SK-N-MC (cell line): ENCODE measurements at regions not wholly inside any gene's neighbourhood (a gene's known extent, or its start where the extent isn't known, plus 50 kb on each side); places are given as distances from the start of the nearest gene placed in this dataset.

ENCODE experiments used
- EZH2 ChIP-seq: fragments of 200-600 bp; sonication (generic); IDR thresholded peaks from one replicate; pipeline ENCODE4 v1.6.1; 2017; ENCODE audit warnings: antibody characterized with exemption
- POLR2AphosphoS5 ChIP-seq: IDR thresholded peaks from 2 replicates; pipeline ENCODE4 v1.6.1; 2012; ENCODE audit warnings: mild to moderate bottlenecking, low read depth, low read length, borderline replicate concordance

- no peak for TF ChIP-seq EZH2
- no peak for TF ChIP-seq POLR2AphosphoS5
Measured at GRCh38 chr2:111664275-111664850, 219.6 kb downstream of the ANAPC1 start.
